ENCODE measurements at regions not wholly inside any gene's neighbourhood (a gene's known extent, or its start where the extent isn't known, plus 50 kb on each side); places are given as distances from the start of the nearest gene placed in this dataset.

GRCh38 chr9:80878556-80878955, 810.8 kb downstream of the TLE1 start:
- TF ChIP-seq CTCF (IDR thresholded peaks at IDR 0.05), result no peak
- TF ChIP-seq POLR2A (IDR thresholded peaks at IDR 0.05), result no peak
